NT2/D1 (cell line): ENCODE measurements at regions not wholly inside any gene's neighbourhood (a gene's known extent, or its start where the extent isn't known, plus 50 kb on each side); places are given as distances from the start of the nearest gene placed in this dataset.
"Not testable (repeated sequence)": the region's sequence is repeated elsewhere in the genome, so short reads cannot be mapped to it uniquely, and the experiment has no call there.

Source experiments
- DNase-seq: peaks from one replicate; pipeline ENCODE4 v3.0.0-alpha.2; 2011; ENCODE audit warnings: low read depth, low spot score
- H3K27me3 ChIP-seq: 2 replicates; pipeline ENCODE4 v1.6.0; 2011; ENCODE audit warnings: mild to moderate bottlenecking; ENCODE audit not compliant: insufficient read length, insufficient read depth
- H3K36me3 ChIP-seq: 2 replicates; pipeline ENCODE4 v1.6.1; 2011; ENCODE audit warnings: mild to moderate bottlenecking, low read length, mixed read lengths; ENCODE audit not compliant: insufficient read depth, insufficient read length
- H3K4me1 ChIP-seq: 2 replicates; pipeline ENCODE4 v1.5.1; 2011; ENCODE audit not compliant: insufficient read depth, insufficient read length
- H3K4me3 ChIP-seq: 2 replicates; pipeline ENCODE4 v1.5.1; 2011; ENCODE audit warnings: low read depth; ENCODE audit not compliant: insufficient read length
- H3K9ac ChIP-seq: 2 replicates; pipeline ENCODE4 v1.6.0; 2011; ENCODE audit warnings: low read depth; ENCODE audit not compliant: insufficient read length
- H3K9me3 ChIP-seq: 2 replicates; pipeline ENCODE4 v1.5.1; 2011; ENCODE audit warnings: mild to moderate bottlenecking, low read length; ENCODE audit not compliant: insufficient read depth
- SUZ12 ChIP-seq: IDR thresholded peaks from 2 replicates; pipeline ENCODE4 v1.6.1; 2011; ENCODE audit not compliant: insufficient read length, insufficient read depth; ENCODE audit errors: extremely low read depth
- YY1 ChIP-seq: IDR thresholded peaks from 2 replicates; pipeline ENCODE4 v1.6.1; 2011; ENCODE audit not compliant: insufficient read length, insufficient read depth
- ZNF274 ChIP-seq: IDR thresholded peaks from 2 replicates; pipeline ENCODE4 v1.6.1; 2011; ENCODE audit warnings: mild to moderate bottlenecking, low read depth, low read length

DNA sequence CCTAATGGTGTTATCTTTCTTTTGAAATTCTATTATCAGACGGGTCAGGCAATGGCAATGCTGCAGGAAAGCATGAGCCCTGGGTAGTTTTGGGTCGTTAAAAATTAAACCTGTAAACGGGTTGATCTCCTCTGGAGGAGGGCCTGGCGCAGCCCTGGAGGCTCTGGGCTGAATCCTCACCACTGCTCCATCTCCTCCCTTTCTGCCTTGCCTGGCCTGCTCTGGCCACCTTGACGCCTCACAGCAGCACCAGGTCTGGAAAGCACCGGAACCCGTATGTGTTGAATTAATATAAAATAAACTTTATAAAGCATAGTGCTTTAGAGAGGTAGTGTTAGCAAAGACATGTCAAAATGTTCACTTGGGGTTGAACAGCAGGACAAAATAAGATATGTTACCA is 316.1 kb downstream of the LNPK start:
- H3K9ac ChIP-seq, result no peak overlapping the region
- H3K9me3 ChIP-seq, result no peaks in the 10 kb centered on the region
- no peak for TF ChIP-seq YY1
- no peak for TF ChIP-seq ZNF274
- no peak for TF ChIP-seq SUZ12
- no peak overlapping the region for H3K4me3 ChIP-seq
- no peaks in the 10 kb centered on the region for H3K4me1 ChIP-seq
- no peaks in the 10 kb centered on the region for H3K36me3 ChIP-seq
- DNase-seq, result no peak
- no peaks in the 10 kb centered on the region for H3K27me3 ChIP-seq

DNA sequence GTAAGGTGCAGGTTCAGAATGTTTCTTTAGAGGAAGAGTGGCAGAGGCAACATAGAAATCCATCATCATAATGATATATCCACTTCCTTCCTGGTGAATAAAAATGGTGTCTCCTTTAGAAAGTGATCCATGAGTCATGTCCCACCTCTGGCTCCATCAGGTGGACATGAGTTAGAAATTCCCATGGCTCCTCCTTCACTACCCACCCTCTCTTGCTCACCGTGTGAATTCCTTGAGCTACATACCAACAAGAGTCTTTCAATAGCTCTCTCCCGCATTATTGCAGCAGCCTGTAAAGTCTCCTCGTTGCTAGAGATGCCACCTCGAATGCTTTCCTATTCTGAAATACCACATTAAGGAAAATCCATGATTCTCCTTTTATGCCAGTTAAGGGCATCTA is 317.6 kb downstream of the LNPK start:
- TF ChIP-seq YY1 (no peak), SUZ12 (no peak), ZNF274 (no peak)

DNA sequence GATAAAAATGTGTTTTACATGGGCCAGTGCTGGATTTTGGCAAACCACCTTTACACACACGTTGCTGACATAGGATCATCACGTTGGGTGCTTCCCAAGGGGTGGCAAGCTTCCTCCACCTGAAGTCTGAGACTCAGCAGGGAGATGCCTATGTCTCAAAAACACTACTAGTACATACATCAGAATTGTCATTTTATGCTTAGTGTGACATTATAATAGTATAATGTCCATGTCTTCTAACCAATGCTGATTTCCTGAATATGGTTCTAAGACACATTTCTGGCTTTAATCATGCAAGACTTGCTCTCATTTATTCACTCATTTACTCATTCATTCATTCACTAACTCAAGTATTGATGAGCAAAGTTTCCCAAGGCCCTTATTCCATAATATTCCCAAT is 322.3 kb downstream of the LNPK start:
- H3K9ac ChIP-seq, result no peak overlapping the region
- no peaks in the 10 kb centered on the region for H3K36me3 ChIP-seq
- no peak for DNase-seq
- H3K4me3 ChIP-seq, result no peak overlapping the region
- H3K27me3 ChIP-seq, result no peaks in the 10 kb centered on the region
- no peaks in the 10 kb centered on the region for H3K4me1 ChIP-seq
- no peaks in the 10 kb centered on the region for H3K9me3 ChIP-seq
- TF ChIP-seq ZNF274, result no peak
- no peak for TF ChIP-seq SUZ12
- TF ChIP-seq YY1, result no peak

More for the DNA sequence above, 317.6 kb downstream of the LNPK start:
- no peak overlapping the region for H3K9ac ChIP-seq
- H3K4me1 ChIP-seq, result no peaks in the 10 kb centered on the region
- peak; percentile 27 for DNase-seq
- no peaks in the 10 kb centered on the region for H3K27me3 ChIP-seq
- H3K4me3 ChIP-seq, result no peak overlapping the region
- no peaks in the 10 kb centered on the region for H3K9me3 ChIP-seq
- no peaks in the 10 kb centered on the region for H3K36me3 ChIP-seq

DNA sequence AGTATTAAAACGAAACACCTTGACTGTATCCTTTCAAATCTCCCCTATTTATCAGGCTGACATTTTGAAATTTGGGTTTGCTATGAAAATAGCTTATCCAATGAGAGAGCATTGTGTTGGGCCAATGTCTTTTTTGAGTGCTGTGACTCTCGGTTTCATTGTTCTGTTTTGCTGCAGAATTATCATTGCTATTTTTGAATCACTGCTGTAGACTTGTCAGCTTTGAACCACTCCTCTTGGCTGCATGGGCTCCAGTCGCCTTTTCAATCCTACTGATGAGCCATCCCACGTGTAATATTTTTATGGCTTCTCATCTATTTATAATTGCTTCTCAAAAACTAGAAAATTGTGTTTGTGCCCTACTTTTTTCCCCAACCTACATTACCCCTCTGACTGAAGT is 322.8 kb downstream of the LNPK start:
- no peak for DNase-seq
- no peak for TF ChIP-seq YY1
- TF ChIP-seq SUZ12, result no peak
- TF ChIP-seq ZNF274, result no peak
- Histone ChIP-seq H3K9me3 (no peaks in the 10 kb centered on the region), H3K27me3 (no peaks in the 10 kb centered on the region), H3K36me3 (no peaks in the 10 kb centered on the region), H3K4me3 (no peak overlapping the region), H3K4me1 (no peaks in the 10 kb centered on the region), H3K9ac (no peak overlapping the region)

GRCh38 chr2:175677880-175678279 is 324.2 kb downstream of the LNPK start:
- Histone ChIP-seq H3K36me3 (no peaks in the 10 kb centered on the region), H3K9me3 (no peaks in the 10 kb centered on the region), H3K4me1 (no peaks in the 10 kb centered on the region), H3K9ac (no peak overlapping the region), H3K4me3 (no peak overlapping the region), H3K27me3 (no peaks in the 10 kb centered on the region)
- TF ChIP-seq ZNF274 (no peak), SUZ12 (no peak), YY1 (no peak)
- DNase-seq, result no peak

- no peaks in the 10 kb centered on the region for H3K9me3 ChIP-seq
- no peaks in the 10 kb centered on the region for H3K36me3 ChIP-seq
- DNase-seq, result no peak
- no peak overlapping the region for H3K4me3 ChIP-seq
- H3K9ac ChIP-seq, result no peak overlapping the region
- no peak for TF ChIP-seq ZNF274
- no peak for TF ChIP-seq YY1
- no peak for TF ChIP-seq SUZ12
- H3K27me3 ChIP-seq, result no peaks in the 10 kb centered on the region
- no peaks in the 10 kb centered on the region for H3K4me1 ChIP-seq
Observed at GRCh38 chr2:175676813-175677212, 325.3 kb downstream of the LNPK start.

- H3K4me3 ChIP-seq, H3K4me1 ChIP-seq, DNase-seq, H3K9ac ChIP-seq, H3K27me3 ChIP-seq, H3K9me3 ChIP-seq, H3K36me3 ChIP-seq: not testable (repeated sequence)
Observed at GRCh38 chr2:175668804-175669203, 333.3 kb downstream of the LNPK start.

DNA sequence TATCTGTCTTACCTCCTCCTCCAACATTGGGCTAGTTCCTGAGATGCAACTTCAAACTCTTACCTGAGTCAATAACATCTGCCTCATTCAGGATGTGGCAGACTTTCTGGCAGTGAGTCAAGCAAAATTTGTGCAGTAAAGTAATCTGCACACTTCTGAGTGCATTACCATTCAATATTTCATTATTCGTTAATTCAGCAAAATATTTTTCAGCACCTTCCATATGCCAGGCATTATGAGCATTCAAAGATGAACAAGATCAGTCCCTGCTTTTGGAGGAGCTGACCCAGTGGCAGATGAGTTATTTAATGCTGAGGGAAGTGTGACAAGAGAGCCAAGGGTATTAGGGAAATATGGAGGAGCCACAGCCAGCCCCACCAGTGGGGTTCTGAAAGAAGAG is 339.7 kb downstream of the LNPK start:
- no peak for DNase-seq
- no peaks in the 10 kb centered on the region for H3K9me3 ChIP-seq
- TF ChIP-seq YY1 (no peak), ZNF274 (no peak), SUZ12 (no peak)
- H3K9ac ChIP-seq, result no peak overlapping the region
- H3K36me3 ChIP-seq, result no peaks in the 10 kb centered on the region
- H3K4me3 ChIP-seq, result no peak overlapping the region
- H3K27me3 ChIP-seq, result no peaks in the 10 kb centered on the region
- no peaks in the 10 kb centered on the region for H3K4me1 ChIP-seq
